Ureter (tissue), 1 donor: ENCODE measurements at regions not wholly inside any gene's neighbourhood (a gene's known extent, or its start where the extent isn't known, plus 50 kb on each side); places are given as distances from the start of the nearest gene placed in this dataset.
"Not testable (repeated sequence)": the region's sequence is repeated elsewhere in the genome, so short reads cannot be mapped to it uniquely, and the experiment has no call there.

Source experiments
- DNase-seq: peaks from one replicate; pipeline ENCODE4 v3.0.0-alpha.2; 2020; ENCODE audit warnings: low spot score
- donor health status: DM: yes; HTN: yes; CAD: no.

GRCh38 chr5:17326600-17327037 lies 109.2 kb downstream of the BASP1 start:
- DNase-seq, result no peak

- no peak for DNase-seq
Observed at GRCh38 chr5:17327048-17327625, 109.7 kb downstream of the BASP1 start.

- DNase-seq, result no peak
Observed at GRCh38 chr5:17329571-17329970, 112.1 kb downstream of the BASP1 start.

DNA sequence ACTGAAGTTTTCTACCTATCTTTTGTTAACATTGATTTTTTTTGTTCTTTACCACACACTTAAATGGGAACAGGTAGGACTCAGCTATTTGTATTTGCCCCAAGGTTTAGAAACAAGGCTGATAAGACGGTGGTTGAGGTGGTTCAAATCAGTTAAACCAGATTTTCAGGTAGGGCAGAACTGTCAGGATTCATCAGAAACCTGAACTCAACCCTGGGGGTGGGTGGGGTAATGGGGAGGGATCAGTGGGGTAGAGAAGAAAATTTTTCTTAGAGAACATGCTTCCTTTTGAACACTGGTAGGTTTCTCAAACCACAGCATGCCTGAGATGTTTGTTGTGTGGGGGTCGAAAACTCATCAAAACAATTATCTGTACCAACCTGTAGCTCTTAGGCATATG lies 113.0 kb downstream of the BASP1 start:
- peak; percentile 48 for DNase-seq

DNA sequence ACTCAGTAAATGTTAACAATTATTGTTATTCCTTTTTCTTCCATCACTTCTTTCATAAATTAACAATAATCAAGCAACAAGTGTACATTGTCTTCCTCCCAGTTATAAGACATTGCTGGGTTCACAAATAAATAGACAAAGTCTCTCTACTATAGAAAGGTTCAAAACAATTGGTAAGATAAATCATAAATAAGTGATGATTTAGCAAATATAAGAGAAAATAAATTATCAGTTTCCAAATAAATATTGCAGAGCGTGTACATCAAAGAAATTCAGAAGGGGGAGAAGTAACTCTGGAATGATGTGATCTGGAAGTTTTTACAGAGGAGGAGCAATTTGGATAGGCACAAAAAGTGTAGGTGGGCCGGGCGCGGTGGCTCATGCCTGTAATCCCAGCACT lies 114.2 kb downstream of the BASP1 start:
- DNase-seq, result no peak

DNA sequence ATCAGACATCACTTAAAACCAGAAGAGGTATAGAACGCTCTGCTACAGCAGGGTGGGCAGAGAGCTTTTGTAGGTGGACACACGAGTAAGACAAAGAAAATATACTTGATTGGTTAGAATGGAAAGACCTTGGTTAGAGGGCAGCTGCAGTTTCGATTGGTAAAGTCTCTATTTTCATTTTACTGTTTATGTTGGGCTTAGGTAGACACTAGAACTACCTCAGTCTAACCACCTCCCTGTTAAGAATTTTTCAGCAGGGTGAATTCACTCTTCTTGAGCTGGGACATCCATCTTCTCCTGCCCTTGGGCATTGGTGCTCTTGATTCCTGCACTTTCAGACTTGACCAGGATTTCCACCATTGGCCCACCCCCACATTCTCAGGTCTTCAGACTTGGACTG lies 116.3 kb downstream of the BASP1 start:
- no peak for DNase-seq

- DNase-seq, result no peak
Observed at GRCh38 chr5:17336054-17336453, 118.6 kb downstream of the BASP1 start.

DNA sequence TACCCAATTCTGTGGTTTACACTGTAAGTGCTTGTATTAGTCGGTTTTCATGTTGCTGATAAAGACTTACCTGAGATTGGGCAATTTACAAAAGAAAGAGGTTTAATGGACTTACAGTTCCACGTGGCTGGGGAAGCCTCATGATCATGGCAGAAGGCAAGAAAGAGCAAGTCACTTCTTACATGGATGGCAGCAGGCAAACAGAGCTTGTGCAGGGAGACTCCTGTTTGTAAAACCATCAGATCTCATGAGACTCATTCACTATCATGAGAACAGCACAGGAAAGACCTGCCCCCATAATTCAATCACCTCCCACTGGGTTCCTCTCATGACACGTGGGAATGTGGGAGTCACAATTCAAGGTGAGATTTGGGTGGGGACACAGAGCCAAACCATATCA lies 119.3 kb downstream of the BASP1 start:
- DNase-seq, result not testable (repeated sequence)

GRCh38 chr5:17339841-17340240 lies 122.4 kb downstream of the BASP1 start:
- no peak for DNase-seq

GRCh38 chr5:17340379-17340778 lies 122.9 kb downstream of the BASP1 start:
- DNase-seq, result no peak

- DNase-seq, result no peak
Observed at GRCh38 chr5:17340819-17341218, 123.4 kb downstream of the BASP1 start.

DNA sequence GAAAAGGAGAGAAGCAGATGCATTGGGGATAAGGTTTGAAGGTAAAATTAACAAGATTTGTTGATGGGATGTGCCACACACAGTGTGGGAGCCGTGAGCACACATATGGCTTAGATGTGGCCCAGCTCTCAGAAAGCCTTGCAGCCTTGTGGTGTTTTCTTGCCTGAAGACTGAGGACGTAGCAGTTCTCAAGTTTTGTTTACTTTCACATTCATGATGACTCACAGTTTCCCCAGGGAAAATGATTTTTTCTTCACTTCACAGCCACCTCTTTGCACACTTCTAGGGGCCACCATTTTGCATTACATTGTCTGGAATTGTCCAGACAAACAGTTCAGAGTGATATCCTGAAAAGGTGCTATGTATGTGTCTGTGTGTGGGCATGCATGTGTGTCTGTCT lies 126.2 kb downstream of the BASP1 start:
- DNase-seq, result no peak

DNA sequence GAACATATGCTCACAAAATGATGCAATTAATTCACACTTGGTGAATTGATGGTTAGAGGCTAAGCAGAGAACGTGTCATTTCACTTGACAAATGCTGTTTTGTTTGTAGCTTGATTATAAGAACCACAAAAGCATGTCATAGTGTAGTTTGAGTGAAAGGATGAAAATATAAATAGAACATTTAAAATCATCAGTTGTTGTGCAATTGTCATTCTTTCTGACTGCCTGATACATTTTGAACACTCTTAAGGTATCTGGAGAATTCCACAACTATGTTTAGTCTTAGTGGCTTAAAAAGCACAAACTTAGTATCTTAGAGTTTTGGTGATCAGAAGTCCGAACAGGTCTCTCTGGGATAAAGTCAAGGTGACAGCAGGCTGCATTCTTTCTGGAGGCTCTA lies 129.4 kb downstream of the BASP1 start:
- DNase-seq, result no peak

GRCh38 chr5:17352223-17352622 lies 134.8 kb downstream of the BASP1 start:
- DNase-seq, result no peak

DNA sequence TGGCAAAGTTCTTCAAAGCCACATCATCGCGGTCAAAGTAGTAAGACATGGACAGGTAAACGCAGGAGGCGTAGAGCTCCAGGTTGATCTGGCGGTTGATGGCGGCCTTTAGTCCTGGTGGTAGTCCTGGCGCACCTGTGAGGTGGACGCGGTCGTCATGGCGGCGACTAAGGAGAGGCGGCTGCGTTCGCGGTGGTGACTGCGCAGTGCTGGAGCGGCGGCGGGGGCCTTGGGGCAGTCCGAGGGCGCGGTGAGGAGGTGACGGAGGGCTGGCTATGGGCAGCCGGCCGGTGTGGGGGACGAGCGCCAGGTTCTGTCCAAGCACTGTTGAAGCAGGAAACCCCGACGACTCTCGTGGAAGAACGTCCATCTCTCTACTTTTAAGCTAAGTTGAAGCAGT lies 136.8 kb downstream of the BASP1 start:
- no peak for DNase-seq

DNA sequence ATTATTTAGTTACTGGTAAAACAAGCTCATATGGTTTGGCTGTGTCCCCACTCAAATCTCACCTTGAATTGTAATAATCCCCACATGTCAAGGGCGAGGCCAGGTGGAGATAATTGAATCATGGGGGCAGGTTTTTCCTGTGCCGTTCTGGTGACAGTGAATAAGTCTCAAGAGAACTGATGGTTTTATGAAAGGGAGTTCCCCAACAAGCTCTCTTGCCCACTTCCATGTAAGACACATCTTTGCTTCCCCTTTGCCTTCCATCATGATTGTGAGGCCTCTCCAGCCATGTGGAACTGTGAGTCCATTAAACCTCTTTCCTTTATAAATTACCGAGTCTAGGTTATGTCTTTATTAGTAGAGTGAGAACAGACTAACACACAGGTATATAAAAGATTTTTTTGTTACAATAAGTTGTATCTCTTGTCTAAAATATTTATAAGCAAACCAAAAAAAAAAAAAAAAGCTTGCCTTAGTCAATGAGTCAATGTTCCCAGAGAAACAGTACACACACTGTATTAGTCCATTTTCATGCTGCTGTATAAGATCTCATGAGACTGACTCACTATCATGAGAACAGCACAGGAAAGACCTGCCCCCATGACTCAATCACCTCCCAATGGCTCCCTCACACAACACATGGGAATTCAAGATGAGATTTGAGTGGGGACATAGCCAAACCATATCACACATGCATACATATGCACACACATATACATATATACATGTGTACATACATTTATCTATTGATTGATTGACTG lies 138.3 kb downstream of the BASP1 start:
- no peak for DNase-seq

DNA sequence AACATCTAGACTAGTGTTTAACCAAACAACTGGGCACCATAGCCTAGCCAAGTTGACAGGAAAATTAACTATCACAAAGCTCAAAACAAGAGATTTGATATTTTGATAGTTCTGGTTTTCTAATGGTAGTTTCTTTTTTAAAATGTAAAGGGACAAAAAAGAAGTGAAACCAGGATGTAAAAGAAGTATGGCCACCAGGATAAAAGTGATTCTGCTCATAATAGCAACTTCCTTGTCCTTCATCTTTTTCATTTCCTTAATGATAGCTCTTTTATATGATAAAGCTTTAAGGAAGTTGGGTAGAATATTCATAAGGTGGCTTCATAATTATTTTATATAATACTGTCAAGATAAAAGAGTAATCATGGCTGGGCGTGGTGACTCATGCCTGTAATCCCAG lies 139.1 kb downstream of the BASP1 start:
- DNase-seq, result no peak

GRCh38 chr5:17357504-17357903 lies 140.1 kb downstream of the BASP1 start:
- no peak for DNase-seq

GRCh38 chr5:17358031-17358430 lies 140.0 kb upstream of the TAF11L2 start:
- DNase-seq, result no peak

DNA sequence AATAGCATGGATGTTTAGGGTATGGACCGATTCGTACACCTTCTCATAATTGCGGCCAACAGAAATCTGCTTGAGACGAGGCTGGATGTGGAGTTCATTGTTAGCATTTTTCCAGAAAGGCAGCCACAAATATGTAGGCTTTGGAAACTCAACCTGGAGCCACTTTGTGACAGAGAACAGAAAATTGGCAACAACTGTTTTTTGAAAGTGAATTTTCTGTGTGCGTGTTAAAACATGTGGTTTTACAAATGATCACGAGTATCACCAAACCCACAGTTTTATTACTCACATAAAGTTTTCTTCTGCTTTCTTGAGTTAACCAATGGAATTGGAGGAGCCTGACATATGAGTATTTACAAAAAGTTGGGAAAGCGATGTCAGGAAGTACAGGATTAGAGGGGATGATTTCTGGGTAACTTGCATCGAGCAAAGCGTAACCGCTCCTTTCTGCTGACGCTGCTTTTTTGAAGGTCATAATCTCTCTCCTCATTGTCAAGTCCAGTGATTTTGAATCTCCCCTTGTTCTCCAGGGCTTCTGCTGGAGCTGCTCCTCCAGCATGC lies 138.5 kb upstream of the TAF11L2 start:
- no peak for DNase-seq

DNA sequence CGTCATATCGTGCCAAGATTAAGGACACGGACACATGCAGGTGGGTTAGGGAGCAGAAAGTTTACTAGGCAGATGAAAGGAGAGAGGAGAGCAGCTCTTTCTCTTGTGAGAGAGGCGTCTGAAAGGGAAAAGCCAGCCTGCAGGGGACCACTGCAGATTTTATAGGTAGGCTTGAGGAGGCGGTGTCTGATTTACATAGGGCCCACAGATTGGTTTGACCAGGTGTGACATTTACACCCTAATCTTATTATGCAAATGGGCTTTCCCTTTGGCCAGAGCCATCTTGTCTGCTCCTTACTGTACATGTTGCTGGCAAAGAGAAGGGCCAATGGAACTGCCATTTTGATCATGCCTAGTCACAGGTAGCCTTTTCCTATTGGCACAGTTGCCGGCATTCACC lies 137.2 kb upstream of the TAF11L2 start:
- no peak for DNase-seq

DNA sequence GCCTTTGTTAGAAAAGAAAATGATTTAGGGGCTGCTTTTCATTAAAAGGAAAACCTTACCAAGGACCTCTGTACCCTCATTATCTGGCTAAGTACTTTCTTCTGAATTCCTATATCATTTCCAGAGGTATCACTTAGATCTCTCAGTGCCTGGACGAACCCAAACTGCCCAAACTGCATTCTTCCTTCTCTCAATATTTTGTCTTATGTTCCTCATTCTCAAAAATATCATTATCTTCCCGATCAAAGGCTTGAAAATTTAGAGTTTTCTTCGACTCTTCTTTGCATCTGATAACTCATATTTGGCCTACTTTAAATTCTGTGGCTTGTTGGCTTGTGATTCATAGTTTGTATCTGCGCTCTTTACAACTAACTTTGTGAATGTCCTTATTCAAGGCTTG lies 136.7 kb upstream of the TAF11L2 start:
- no peak for DNase-seq

DNA sequence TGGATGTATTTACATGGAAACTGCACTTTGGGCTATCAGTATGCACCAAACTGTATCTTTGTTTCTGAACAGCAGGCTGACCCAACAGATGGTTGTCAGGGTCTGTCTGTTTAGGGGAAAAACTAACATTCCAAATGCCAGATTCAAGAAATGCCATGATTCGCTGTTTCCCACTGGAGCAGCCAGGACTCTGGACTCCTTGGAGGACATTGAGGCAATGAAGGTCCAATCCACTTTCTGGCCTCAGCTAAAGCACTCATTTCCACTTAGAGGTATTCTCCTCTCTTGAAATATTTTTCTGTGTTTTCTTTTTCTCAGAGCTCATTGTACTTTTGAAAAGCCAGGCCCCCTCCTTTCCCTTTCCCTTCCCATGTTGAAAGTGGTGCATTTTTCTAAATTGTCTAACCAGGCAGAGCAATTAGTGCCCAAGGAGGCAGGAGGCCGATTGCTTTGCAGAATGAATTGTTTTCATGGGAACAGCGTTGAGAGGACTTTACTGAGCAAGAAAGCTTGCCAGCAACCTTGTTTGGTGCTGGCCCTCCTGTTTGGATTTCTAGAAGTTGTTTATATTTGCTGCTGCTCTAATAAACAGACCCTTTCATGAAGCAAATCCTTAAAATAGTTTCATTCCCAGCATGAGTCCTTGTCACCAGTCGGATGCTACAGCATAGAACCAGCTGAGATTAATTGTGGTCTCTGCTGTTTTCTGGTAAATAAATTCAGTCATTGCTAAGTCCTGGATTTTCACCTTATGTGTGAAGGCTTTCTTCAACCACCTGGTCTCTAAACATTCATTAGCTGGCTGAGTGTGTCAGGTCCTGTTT lies 132.8 kb upstream of the TAF11L2 start:
- DNase-seq, result no peak
